Thoracic aorta (tissue), 2 donors: ENCODE measurements at regions not wholly inside any gene's neighbourhood (a gene's known extent, or its start where the extent isn't known, plus 50 kb on each side); places are given as distances from the start of the nearest gene placed in this dataset.

Experiments
- ATAC-seq: fragments of 150-250 bp; one replicate; pipeline ENCODE4 v1.8.0; 2017; ENCODE audit warnings: low read depth; ENCODE audit not compliant: insufficient number of reproducible peaks, low FRiP score
- DNase-seq: peaks from one replicate; pipeline ENCODE4 v3.0.0-alpha.2; 2020; ENCODE audit warnings: low spot score
- H3K27ac ChIP-seq, 2 donors: fragments of 200-600 bp; sonication (generic); 1 replicate in 1 of 2; 2 replicates in 1 of 2; pipeline ENCODE4 v1.5.1; 2016; ENCODE audit warnings: mild to moderate bottlenecking in 2 of 2, moderate library complexity in 2 of 2
- H3K27me3 ChIP-seq: fragments of 200-600 bp; sonication (generic); replicated peaks from 2 replicates; pipeline ENCODE4 v1.6.0; 2016; ENCODE audit warnings: mild to moderate bottlenecking; ENCODE audit not compliant: insufficient read depth
- H3K36me3 ChIP-seq: fragments of 200-600 bp; sonication (generic); one replicate; pipeline ENCODE4 v1.5.1; 2016
- H3K4me1 ChIP-seq, 2 donors: fragments of 200-600 bp; sonication (generic); 1 replicate in 1 of 2; 2 replicates in 1 of 2; pipeline versions ENCODE4 v1.5.1 to v1.6.0; 2016; ENCODE audit warnings: low read depth in 2 of 2, mild to moderate bottlenecking in 1 of 2; ENCODE audit not compliant: control insufficient read depth in 1 of 2
- H3K4me3 ChIP-seq: fragments of 200-600 bp; sonication (generic); 2 replicates; pipeline ENCODE4 v1.5.1; 2016; ENCODE audit warnings: mild to moderate bottlenecking
- H3K9me3 ChIP-seq: fragments of 200-600 bp; sonication (generic); 2 replicates; pipeline ENCODE4 v1.5.1; 2016
- TF ChIP-seq, protein P1 (sequence below): fragments of 200-600 bp; sonication (generic); IDR thresholded peaks from one replicate; pipeline ENCODE4 v1.5.1; 2019; ENCODE audit warnings: antibody characterized with exemption

DNA sequence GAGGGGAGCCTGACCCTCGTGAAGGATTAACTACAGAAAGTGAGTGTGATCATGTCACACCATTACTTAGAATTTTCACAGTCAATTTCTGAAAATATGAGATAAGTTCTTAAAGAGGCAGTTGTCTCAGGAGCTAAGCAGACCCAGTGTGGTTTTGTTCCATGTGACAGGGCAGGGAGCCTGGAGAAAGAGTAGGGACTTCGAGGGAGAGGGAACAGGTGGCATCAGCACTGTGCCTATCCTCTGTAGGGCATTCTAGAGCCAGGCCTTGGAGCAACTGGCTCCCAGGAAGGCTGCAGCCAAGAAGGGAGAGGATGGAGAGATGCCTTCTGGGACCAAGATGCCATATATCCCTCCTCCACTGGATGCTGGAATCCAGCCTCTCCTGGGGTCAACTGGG lies 183.0 kb downstream of the TSHZ3 start:
- TF ChIP-seq, protein P1, sequence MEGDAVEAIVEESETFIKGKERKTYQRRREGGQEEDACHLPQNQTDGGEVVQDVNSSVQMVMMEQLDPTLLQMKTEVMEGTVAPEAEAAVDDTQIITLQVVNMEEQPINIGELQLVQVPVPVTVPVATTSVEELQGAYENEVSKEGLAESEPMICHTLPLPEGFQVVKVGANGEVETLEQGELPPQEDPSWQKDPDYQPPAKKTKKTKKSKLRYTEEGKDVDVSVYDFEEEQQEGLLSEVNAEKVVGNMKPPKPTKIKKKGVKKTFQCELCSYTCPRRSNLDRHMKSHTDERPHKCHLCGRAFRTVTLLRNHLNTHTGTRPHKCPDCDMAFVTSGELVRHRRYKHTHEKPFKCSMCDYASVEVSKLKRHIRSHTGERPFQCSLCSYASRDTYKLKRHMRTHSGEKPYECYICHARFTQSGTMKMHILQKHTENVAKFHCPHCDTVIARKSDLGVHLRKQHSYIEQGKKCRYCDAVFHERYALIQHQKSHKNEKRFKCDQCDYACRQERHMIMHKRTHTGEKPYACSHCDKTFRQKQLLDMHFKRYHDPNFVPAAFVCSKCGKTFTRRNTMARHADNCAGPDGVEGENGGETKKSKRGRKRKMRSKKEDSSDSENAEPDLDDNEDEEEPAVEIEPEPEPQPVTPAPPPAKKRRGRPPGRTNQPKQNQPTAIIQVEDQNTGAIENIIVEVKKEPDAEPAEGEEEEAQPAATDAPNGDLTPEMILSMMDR, result no peak
- Histone ChIP-seq H3K4me3 (no peak overlapping the region), H3K27me3 (no peaks in the 10 kb centered on the region), H3K27ac (no peak overlapping the region), H3K9me3 (no peaks in the 10 kb centered on the region), H3K4me1 (no peaks in the 10 kb centered on the region), H3K36me3 (no peaks in the 10 kb centered on the region)
- DNase-seq, result no peak
- ATAC-seq, result no peak

DNA sequence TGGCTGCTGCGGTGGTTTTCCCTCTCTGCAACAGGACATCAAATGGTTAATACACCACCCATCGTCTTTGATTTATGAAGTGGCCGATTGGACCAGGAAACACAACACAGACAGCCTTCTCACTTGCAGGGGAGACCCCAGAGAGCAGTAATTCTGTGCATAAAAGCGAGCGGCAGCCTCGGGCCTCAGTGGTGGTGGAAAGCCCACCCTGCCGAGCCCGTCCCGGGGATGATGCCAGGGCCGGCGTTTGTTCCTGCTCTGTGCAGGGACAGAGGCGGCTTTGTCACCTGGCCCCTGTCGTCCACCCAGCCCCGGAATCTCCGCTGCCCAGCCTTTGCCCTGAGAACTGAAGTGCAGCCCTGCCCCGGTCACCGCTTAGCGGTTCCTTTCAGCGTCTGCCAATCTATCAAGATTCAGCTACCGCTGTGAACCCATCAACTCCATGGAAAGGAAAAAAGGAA lies 184.4 kb downstream of the TSHZ3 start:
- H3K9me3 ChIP-seq, result no peaks in the 10 kb centered on the region
- no peak overlapping the region for H3K4me3 ChIP-seq
- DNase-seq, result no peak
- H3K36me3 ChIP-seq, result no peaks in the 10 kb centered on the region
- TF ChIP-seq, protein P1, result no peak
- no peaks in the 10 kb centered on the region for H3K27me3 ChIP-seq
- H3K4me1 ChIP-seq, result no peaks in the 10 kb centered on the region
- H3K27ac ChIP-seq, result no peak overlapping the region
- ATAC-seq, result no peak

GRCh38 chr19:31160336-31160926 lies 188.8 kb downstream of the TSHZ3 start:
- H3K4me1 ChIP-seq, result no peaks in the 10 kb centered on the region
- no peaks in the 10 kb centered on the region for H3K27me3 ChIP-seq
- ATAC-seq (no peak), DNase-seq (no peak)
- H3K36me3 ChIP-seq, result no peaks in the 10 kb centered on the region
- no peaks in the 10 kb centered on the region for H3K9me3 ChIP-seq
- TF ChIP-seq, protein P1, result no peak
- H3K27ac ChIP-seq, result no peak overlapping the region
- no peak overlapping the region for H3K4me3 ChIP-seq

DNA sequence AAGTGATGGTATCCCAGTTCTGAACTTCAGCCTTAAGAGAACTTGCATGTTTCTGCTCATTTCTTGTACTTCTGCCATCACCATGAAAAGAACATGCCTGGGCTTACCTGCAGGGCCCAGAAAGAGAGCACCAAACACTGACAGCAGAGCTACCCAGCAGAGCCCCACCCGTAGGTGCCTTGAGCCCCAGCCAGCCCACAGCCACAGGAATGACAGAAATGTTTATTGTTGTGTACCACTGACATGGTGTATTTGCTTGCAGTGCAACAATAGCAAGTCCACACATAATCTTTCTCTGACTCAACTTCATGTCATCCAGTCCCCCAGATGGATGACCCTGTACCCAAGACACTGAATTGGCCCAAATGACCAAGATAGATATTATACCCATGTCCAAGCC lies 195.2 kb downstream of the TSHZ3 start:
- ATAC-seq, result no peak
- Histone ChIP-seq H3K27ac (no peak overlapping the region), H3K4me1 (no peaks in the 10 kb centered on the region), H3K36me3 (no peaks in the 10 kb centered on the region), H3K27me3 (no peaks in the 10 kb centered on the region), H3K4me3 (no peak overlapping the region), H3K9me3 (no peaks in the 10 kb centered on the region)
- no peak for DNase-seq
- TF ChIP-seq, protein P1, result no peak

- Histone ChIP-seq H3K4me3 (no peak overlapping the region), H3K27me3 (no peaks in the 10 kb centered on the region)
Measured at GRCh38 chr19:31152906-31153305, 196.3 kb downstream of the TSHZ3 start.

More at GRCh38 chr19:31152906-31153305, 196.3 kb downstream of the TSHZ3 start:
- Histone ChIP-seq H3K27ac (no peak overlapping the region), H3K36me3 (no peaks in the 10 kb centered on the region), H3K9me3 (no peaks in the 10 kb centered on the region), H3K4me1 (no peaks in the 10 kb centered on the region)
- TF ChIP-seq, protein P1, result no peak
- ATAC-seq (no peak), DNase-seq (no peak)
